ENCODE measurements at regions not wholly inside any gene's neighbourhood (a gene's known extent, or its start where the extent isn't known, plus 50 kb on each side); places are given as distances from the start of the nearest gene placed in this dataset.
"Not testable (repeated sequence)": the region's sequence is repeated elsewhere in the genome, so short reads cannot be mapped to it uniquely, and the experiment has no call there.

DNA sequence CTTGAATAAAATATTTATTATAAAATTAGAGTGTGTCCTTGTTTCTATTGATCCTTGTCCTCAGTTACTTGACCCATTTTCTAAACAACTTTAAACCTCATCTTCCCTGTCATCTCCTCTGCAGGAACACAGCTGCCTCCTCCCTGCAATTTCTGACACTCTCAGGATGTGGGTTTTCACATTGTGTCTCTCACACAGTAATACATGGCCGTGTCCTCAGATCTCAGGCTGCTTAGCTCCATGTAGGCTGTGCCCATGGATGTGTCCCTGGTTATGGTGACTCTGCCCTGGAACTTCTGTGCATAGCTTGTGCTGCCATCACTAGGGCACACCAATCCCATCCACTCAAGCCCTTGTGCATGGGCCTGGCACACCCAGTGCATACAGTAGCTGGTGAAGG, 577.1 kb downstream of the GOLGA6L6 start:
- CTCF ChIA-PET (ENCODE audit: partially characterized antibody); H2AFZ ChIP-seq (ENCODE audit: low read length); H3K14ac ChIP-seq (ENCODE audit: insufficient read length); H3K56ac ChIP-seq (replicated peaks; ENCODE audit: insufficient read length, low read depth, low read length); H2BK15ac ChIP-seq (ENCODE audit: low read length); H3K23ac ChIP-seq (ENCODE audit: insufficient read length); H4K20me1 ChIP-seq (replicated peaks in 1 of 2; ENCODE audit: control insufficient read depth in 1 of 2, insufficient read depth in 2 of 2, low read length in 2 of 2); H3K18ac ChIP-seq (ENCODE audit: extremely low read depth, low read length); H3K79me1 ChIP-seq (ENCODE audit: low read depth, low read length); H2BK20ac ChIP-seq (ENCODE audit: low read length); H3K27ac ChIP-seq (ENCODE audit: low read depth, low read length); H2BK120ac ChIP-seq (replicated peaks; ENCODE audit: low read depth, low read length); H3K36me3 ChIP-seq (ENCODE audit: control insufficient read depth in 2 of 4, insufficient read depth in 4 of 4, low read length in 3 of 4); DNase-seq (ENCODE audit: low read depth in 1 of 2, low spot score in 2 of 2); H2BK12ac ChIP-seq (ENCODE audit: low read depth, low read length); H4K5ac ChIP-seq (ENCODE audit: insufficient read length, low read depth, low read length); H3K23me2 ChIP-seq (ENCODE audit: low read depth, low read length); H3K4ac ChIP-seq (replicated peaks; ENCODE audit: insufficient read length, low read depth, low read length); H4K91ac ChIP-seq (replicated peaks; ENCODE audit: insufficient read length, low read length); H3K4me2 ChIP-seq (ENCODE audit: insufficient read depth in 1 of 2, low read depth in 2 of 2, low read length in 2 of 2); H3K4me3 ChIP-seq (ENCODE audit: extremely low read depth in 1 of 4, insufficient read depth in 2 of 4, low read depth in 3 of 4, low read length in 4 of 4); H2AK5ac ChIP-seq (ENCODE audit: low read depth, low read length); H2BK5ac ChIP-seq (ENCODE audit: low read depth, low read length); H3K4me1 ChIP-seq (replicated peaks in 1 of 4; ENCODE audit: control insufficient read depth in 3 of 4, insufficient read depth in 4 of 4, low read length in 3 of 4); H4K8ac ChIP-seq (ENCODE audit: extremely low read depth, insufficient read depth, low read length); FAIRE-seq; H3K27me3 ChIP-seq (replicated peaks in 1 of 4; ENCODE audit: control insufficient read depth in 3 of 4, extremely low read depth in 1 of 4, insufficient read depth in 3 of 4, low read length in 3 of 4); H3K9ac ChIP-seq (replicated peaks in 1 of 4; ENCODE audit: extremely low read depth in 1 of 4, low read depth in 3 of 4, low read length in 3 of 4); POLR2A ChIA-PET (ENCODE audit: partially characterized antibody); H3K79me2 ChIP-seq (ENCODE audit: control insufficient read depth in 1 of 2, insufficient read depth in 2 of 2, low read length in 2 of 2): not testable (repeated sequence)
- peaks cover 34 to 63% of the 10 kb centered on the region in 2 experiments for H3K9me3 ChIP-seq (ENCODE audit: insufficient read depth in 2 of 2, low read depth in 1 of 2, low read length in 1 of 2)
- WGBS, 2 experiments (ENCODE audit: extremely low coverage in 1 of 2, insufficient coverage in 1 of 2, insufficient read length in 1 of 2, insufficient replicate concordance in 2 of 2, low coverage in 1 of 2, low lambda C conversion rate in 2 of 2, missing lambda C conversion rate in 1 of 2): 92% methylated on average over 1 of the region's 1 CpG; no CpG with 5 or more reads in 1 of the 2 experiments
